NCI-H748 (cell line): ENCODE measurements at regions not wholly inside any gene's neighbourhood (a gene's known extent, or its start where the extent isn't known, plus 50 kb on each side); places are given as distances from the start of the nearest gene placed in this dataset.

ENCODE experiments used
- DNase-seq: peaks from one replicate; lab custom pipeline; 2025; ENCODE audit not compliant: unreplicated experiment; lab: John Stamatoyannopoulos, UW

GRCh38 chr3:107100137-107100536 is 277.1 kb upstream of the CCDC54 start:
- no peak for DNase-seq

- no peak for DNase-seq
Measured at GRCh38 chr3:107100573-107100972, 276.7 kb upstream of the CCDC54 start.

- DNase-seq = no peak
Measured at GRCh38 chr3:107103786-107104185, 273.5 kb upstream of the CCDC54 start.

- no peak for DNase-seq
Measured at GRCh38 chr3:107106316-107106715, 270.9 kb upstream of the CCDC54 start.

GRCh38 chr3:107106907-107107306 is 270.3 kb upstream of the CCDC54 start:
- DNase-seq = no peak

- DNase-seq = no peak
Measured at GRCh38 chr3:107110596-107111305, 266.5 kb upstream of the CCDC54 start.

- DNase-seq = no peak
Measured at GRCh38 chr3:107111872-107112271, 265.4 kb upstream of the CCDC54 start.

GRCh38 chr3:107112356-107112755 is 264.9 kb upstream of the CCDC54 start:
- DNase-seq = no peak

GRCh38 chr3:107116251-107116650 is 261.0 kb upstream of the CCDC54 start:
- DNase-seq = peak; percentile 82

GRCh38 chr3:107117156-107117555 is 260.1 kb upstream of the CCDC54 start:
- no peak for DNase-seq

GRCh38 chr3:107117922-107118536 is 259.2 kb upstream of the CCDC54 start:
- peak; percentile 68 for DNase-seq

GRCh38 chr3:107124885-107125284 is 252.4 kb upstream of the CCDC54 start:
- no peak for DNase-seq

GRCh38 chr3:107128946-107129345 is 248.3 kb upstream of the CCDC54 start:
- DNase-seq = no peak

- no peak for DNase-seq
Measured at GRCh38 chr3:107130089-107130700, 247.0 kb upstream of the CCDC54 start.

- no peak for DNase-seq
Measured at GRCh38 chr3:107132674-107133073, 244.6 kb upstream of the CCDC54 start.

GRCh38 chr3:107133891-107134290 is 243.3 kb upstream of the CCDC54 start:
- no peak for DNase-seq

GRCh38 chr3:107142171-107142570 is 235.1 kb upstream of the CCDC54 start:
- DNase-seq = no peak

GRCh38 chr3:107142786-107143575 is 234.3 kb upstream of the CCDC54 start:
- DNase-seq = no peak

GRCh38 chr3:107150675-107151074 is 226.6 kb upstream of the CCDC54 start:
- DNase-seq = no peak

GRCh38 chr3:107153981-107154380 is 223.3 kb upstream of the CCDC54 start:
- DNase-seq = no peak

- no peak for DNase-seq
Measured at GRCh38 chr3:107172411-107172810, 204.8 kb upstream of the CCDC54 start.

GRCh38 chr3:107184375-107184774 is 192.9 kb upstream of the CCDC54 start:
- no peak for DNase-seq
